Cardiac muscle cell (in vitro differentiated cells and primary cell): ENCODE measurements at regions not wholly inside any gene's neighbourhood (a gene's known extent, or its start where the extent isn't known, plus 50 kb on each side); places are given as distances from the start of the nearest gene placed in this dataset.
"Not testable (repeated sequence)": the region's sequence is repeated elsewhere in the genome, so short reads cannot be mapped to it uniquely, and the experiment has no call there.

Experiments used
- DNase-seq, 2 donors: peaks; one replicate each; pipeline versions ENCODE4 v3.0.0 to v3.0.0-alpha.2; 2010 to 2017; ENCODE audit warnings: low read depth in 1 of 2, low spot score in 1 of 2
- H3K27ac ChIP-seq: fragments of 200-600 bp; sonication (generic); 2 replicates; pipeline ENCODE4 v1.5.1; 2016
- H3K27me3 ChIP-seq: fragments of 200-600 bp; sonication (generic); 2 replicates; pipeline ENCODE4 v1.6.0; 2016; ENCODE audit warnings: control low read depth
- H3K36me3 ChIP-seq: fragments of 200-600 bp; sonication (generic); 2 replicates; pipeline ENCODE4 v1.5.1; 2016; ENCODE audit warnings: control low read depth
- H3K4me1 ChIP-seq: fragments of 200-600 bp; sonication (generic); 2 replicates; pipeline ENCODE4 v1.8.1; 2017; ENCODE audit warnings: low read depth, mild to moderate bottlenecking, mixed run types
- H3K4me3 ChIP-seq: fragments of 200-600 bp; sonication (generic); 2 replicates; pipeline ENCODE4 v1.5.1; 2016; ENCODE audit warnings: mild to moderate bottlenecking
- H3K9me3 ChIP-seq: fragments of 200-600 bp; sonication (generic); 2 replicates; pipeline ENCODE4 v1.5.1; 2017; ENCODE audit warnings: low read depth, mild to moderate bottlenecking, control low read depth
- TF ChIP-seq, protein P1 (sequence below): IDR thresholded peaks from 2 replicates; pipeline ENCODE4 v1.5.1; 2012; ENCODE audit warnings: low read depth, mild to moderate bottlenecking, low read length

- H3K9me3 ChIP-seq = no peaks in the 10 kb centered on the region
- H3K4me3 ChIP-seq = no peak overlapping the region
- no peak for DNase-seq
- no peaks in the 10 kb centered on the region for H3K36me3 ChIP-seq
- H3K4me1 ChIP-seq = no peaks in the 10 kb centered on the region
- H3K27me3 ChIP-seq = no peaks in the 10 kb centered on the region
- TF ChIP-seq, protein P1, sequence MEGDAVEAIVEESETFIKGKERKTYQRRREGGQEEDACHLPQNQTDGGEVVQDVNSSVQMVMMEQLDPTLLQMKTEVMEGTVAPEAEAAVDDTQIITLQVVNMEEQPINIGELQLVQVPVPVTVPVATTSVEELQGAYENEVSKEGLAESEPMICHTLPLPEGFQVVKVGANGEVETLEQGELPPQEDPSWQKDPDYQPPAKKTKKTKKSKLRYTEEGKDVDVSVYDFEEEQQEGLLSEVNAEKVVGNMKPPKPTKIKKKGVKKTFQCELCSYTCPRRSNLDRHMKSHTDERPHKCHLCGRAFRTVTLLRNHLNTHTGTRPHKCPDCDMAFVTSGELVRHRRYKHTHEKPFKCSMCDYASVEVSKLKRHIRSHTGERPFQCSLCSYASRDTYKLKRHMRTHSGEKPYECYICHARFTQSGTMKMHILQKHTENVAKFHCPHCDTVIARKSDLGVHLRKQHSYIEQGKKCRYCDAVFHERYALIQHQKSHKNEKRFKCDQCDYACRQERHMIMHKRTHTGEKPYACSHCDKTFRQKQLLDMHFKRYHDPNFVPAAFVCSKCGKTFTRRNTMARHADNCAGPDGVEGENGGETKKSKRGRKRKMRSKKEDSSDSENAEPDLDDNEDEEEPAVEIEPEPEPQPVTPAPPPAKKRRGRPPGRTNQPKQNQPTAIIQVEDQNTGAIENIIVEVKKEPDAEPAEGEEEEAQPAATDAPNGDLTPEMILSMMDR = no peak
- no peak overlapping the region for H3K27ac ChIP-seq
These were observed 871.8 kb downstream of the RPS29 start for GRCh38 chr14:48714366-48714765.

DNA sequence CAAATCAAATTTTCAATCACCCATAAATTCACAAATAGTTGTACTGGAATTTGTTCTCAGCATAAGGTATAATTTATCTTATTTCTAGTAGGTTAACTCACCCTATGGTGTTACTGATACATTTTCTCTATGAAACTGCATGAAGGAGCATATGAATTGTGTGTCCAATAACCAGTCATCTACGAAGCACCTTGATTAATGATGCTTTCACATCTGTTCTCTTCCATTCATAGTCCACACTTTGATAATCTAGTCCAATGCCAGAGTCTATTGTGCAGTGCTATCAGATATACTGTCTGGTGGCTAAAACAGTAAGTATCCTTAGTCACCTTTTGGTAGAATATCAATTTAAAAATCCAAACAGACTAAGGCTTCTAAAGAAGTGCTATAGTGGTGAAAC is 876.0 kb downstream of the RPS29 start:
- Histone ChIP-seq H3K4me3 (no peak overlapping the region), H3K36me3 (no peaks in the 10 kb centered on the region), H3K4me1 (no peaks in the 10 kb centered on the region), H3K27me3 (no peaks in the 10 kb centered on the region), H3K9me3 (no peaks in the 10 kb centered on the region), H3K27ac (no peak overlapping the region)
- no peak for DNase-seq
- TF ChIP-seq, protein P1 = no peak

GRCh38 chr14:48709277-48709785 is 876.8 kb downstream of the RPS29 start:
- TF ChIP-seq, protein P1 = no peak
- H3K9me3 ChIP-seq = no peaks in the 10 kb centered on the region
- no peaks in the 10 kb centered on the region for H3K4me1 ChIP-seq
- H3K27me3 ChIP-seq = no peaks in the 10 kb centered on the region
- H3K4me3 ChIP-seq = no peak overlapping the region
- H3K36me3 ChIP-seq = no peaks in the 10 kb centered on the region
- no peak overlapping the region for H3K27ac ChIP-seq
- no peak for DNase-seq

DNA sequence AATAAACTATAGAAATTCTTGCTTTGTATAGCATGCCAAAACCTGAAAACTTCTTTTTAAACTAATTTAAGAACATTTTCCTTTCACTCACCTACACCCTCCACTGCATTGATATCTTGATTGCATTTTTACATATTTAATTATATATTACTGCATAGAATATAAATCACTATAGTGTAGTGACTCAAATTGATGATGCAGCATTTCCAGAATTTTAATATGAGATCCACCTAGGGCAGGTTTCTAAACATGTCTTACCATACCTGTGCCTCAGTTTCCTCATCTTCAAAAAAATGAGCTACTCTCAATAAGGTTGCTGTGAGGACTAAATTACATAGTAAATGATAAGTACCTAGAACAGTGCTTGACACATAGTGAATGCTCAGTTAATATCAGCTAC is 881.5 kb downstream of the RPS29 start:
- TF ChIP-seq, protein P1 = no peak
- Histone ChIP-seq H3K4me3 (no peak overlapping the region), H3K9me3 (no peaks in the 10 kb centered on the region), H3K27ac (no peak overlapping the region), H3K27me3 (no peaks in the 10 kb centered on the region), H3K4me1 (no peaks in the 10 kb centered on the region), H3K36me3 (no peaks in the 10 kb centered on the region)
- no peak for DNase-seq

DNA sequence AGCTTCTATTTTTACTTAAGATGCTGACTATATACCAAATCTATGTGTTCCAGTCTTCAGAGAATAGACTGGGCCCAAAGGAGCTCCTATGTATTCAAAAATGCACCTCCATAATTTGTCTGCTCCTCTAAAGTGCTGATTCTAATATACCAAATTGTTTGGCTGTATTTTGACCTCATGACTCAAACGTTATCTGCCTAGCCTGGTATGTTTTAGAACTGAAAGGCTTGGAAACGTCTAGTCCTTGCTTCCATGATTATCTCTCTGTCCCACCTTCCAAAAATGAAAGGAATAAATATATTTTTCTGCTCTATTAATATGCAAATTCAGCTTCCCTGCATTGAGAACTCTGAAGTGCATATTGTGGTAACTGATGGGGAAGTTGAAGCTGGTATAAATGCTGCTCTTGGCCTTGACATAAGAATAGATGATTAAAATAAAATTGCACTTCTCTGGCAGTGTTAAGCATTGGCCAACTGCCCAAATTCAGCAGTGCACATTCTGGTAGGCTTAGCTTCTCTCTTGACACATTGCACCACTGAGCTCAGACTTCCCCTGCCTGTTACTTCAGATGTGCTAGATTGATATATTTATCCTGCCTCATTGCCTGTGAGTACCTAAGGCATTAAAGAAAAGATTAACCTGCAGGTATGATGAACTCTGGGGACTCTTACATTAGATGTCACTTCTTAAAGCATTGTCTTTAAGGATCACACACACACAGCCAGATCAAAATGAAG is 882.3 kb downstream of the RPS29 start:
- DNase-seq = no peak
- Histone ChIP-seq H3K27ac (no peak overlapping the region), H3K4me3 (no peak overlapping the region), H3K9me3 (no peaks in the 10 kb centered on the region), H3K4me1 (no peaks in the 10 kb centered on the region), H3K27me3 (no peaks in the 10 kb centered on the region), H3K36me3 (no peaks in the 10 kb centered on the region)
- TF ChIP-seq, protein P1 = no peak

DNA sequence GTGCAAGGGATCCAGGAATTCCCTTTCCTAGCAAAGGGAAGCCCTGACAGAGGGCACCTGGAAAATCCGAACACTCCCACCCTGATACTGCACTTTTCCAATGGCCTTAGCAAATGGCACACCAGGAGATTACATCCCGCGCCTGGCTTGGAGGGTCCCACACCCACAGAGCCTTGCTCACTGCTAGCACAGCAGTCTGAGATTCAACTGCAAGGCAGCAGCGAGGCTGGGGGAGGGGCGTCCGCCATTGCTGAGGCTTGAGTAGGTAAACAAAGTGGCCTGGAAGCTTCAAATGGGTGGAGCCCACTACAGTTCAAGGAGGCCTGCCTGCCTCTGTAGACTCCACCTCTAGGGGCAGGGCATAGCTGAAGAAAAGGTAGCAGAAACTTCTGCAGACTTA is 888.8 kb downstream of the RPS29 start:
- not testable (repeated sequence) for DNase-seq

More for the DNA sequence above, 888.8 kb downstream of the RPS29 start:
- H3K9me3 ChIP-seq, H3K27ac ChIP-seq, H3K4me1 ChIP-seq, H3K27me3 ChIP-seq, H3K4me3 ChIP-seq, H3K36me3 ChIP-seq: not testable (repeated sequence)
